Hepatocyte (in vitro differentiated cells): ENCODE measurements at regions not wholly inside any gene's neighbourhood (a gene's known extent, or its start where the extent isn't known, plus 50 kb on each side); places are given as distances from the start of the nearest gene placed in this dataset.

Source experiments
- EZH2 ChIP-seq: fragments of 200-600 bp; sonication (generic); IDR thresholded peaks from 2 replicates; pipeline ENCODE4 v1.6.1; 2016; ENCODE audit warnings: antibody characterized with exemption, mild to moderate bottlenecking, borderline replicate concordance
- TF ChIP-seq, protein P1 (sequence below): fragments of 200-600 bp; sonication (generic); IDR thresholded peaks from 2 replicates; pipeline ENCODE4 v1.5.1; 2016; ENCODE audit warnings: antibody characterized with exemption, mild to moderate bottlenecking; ENCODE audit not compliant: poor library complexity

- TF ChIP-seq, protein P1, sequence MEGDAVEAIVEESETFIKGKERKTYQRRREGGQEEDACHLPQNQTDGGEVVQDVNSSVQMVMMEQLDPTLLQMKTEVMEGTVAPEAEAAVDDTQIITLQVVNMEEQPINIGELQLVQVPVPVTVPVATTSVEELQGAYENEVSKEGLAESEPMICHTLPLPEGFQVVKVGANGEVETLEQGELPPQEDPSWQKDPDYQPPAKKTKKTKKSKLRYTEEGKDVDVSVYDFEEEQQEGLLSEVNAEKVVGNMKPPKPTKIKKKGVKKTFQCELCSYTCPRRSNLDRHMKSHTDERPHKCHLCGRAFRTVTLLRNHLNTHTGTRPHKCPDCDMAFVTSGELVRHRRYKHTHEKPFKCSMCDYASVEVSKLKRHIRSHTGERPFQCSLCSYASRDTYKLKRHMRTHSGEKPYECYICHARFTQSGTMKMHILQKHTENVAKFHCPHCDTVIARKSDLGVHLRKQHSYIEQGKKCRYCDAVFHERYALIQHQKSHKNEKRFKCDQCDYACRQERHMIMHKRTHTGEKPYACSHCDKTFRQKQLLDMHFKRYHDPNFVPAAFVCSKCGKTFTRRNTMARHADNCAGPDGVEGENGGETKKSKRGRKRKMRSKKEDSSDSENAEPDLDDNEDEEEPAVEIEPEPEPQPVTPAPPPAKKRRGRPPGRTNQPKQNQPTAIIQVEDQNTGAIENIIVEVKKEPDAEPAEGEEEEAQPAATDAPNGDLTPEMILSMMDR = no peak
- no peak for TF ChIP-seq EZH2
Measured at GRCh38 chr2:149653831-149654445, 66.4 kb upstream of the MMADHC start.
